ENCODE measurements at regions not wholly inside any gene's neighbourhood (a gene's known extent, or its start where the extent isn't known, plus 50 kb on each side); places are given as distances from the start of the nearest gene placed in this dataset.
"Not testable (repeated sequence)": the region's sequence is repeated elsewhere in the genome, so short reads cannot be mapped to it uniquely, and the experiment has no call there.

GRCh38 chr2:131618320-131618719 lies 90.6 kb downstream of the CCDC74A start:
- not testable (repeated sequence) for TF ChIP-seq TAF1 (IDR thresholded peaks at IDR 0.05; ENCODE audit: low read depth, low read length); POLR2AphosphoS5 (IDR thresholded peaks at IDR 0.05; ENCODE audit: low read depth, low read length); POLR2A (IDR thresholded peaks at IDR 0.05; ENCODE audit: low read depth, low read length); SPI1 (IDR thresholded peaks at IDR 0.05; ENCODE audit: low read depth, low read length); PAX5 (IDR thresholded peaks at IDR 0.05; ENCODE audit: insufficient read depth, low read length, severe bottlenecking); POU2F2 (IDR thresholded peaks at IDR 0.05; ENCODE audit: low read depth, low read length)
